ENCODE measurements at regions not wholly inside any gene's neighbourhood (a gene's known extent, or its start where the extent isn't known, plus 50 kb on each side); places are given as distances from the start of the nearest gene placed in this dataset.
"Not testable (repeated sequence)": the region's sequence is repeated elsewhere in the genome, so short reads cannot be mapped to it uniquely, and the experiment has no call there.

- no peak for DNase-seq (ENCODE audit: low read depth)
Measured at GRCh38 chr4:115648786-115649185, 535.4 kb upstream of the NDST4 start.

GRCh38 chr4:115629270-115629669, 515.9 kb upstream of the NDST4 start:
- DNase-seq (ENCODE audit: low read depth), result no peak

- DNase-seq (ENCODE audit: low read depth), result no peak
Measured at GRCh38 chr4:115609631-115610030, 496.2 kb upstream of the NDST4 start.

GRCh38 chr4:115607311-115607710, 493.9 kb upstream of the NDST4 start:
- DNase-seq (ENCODE audit: low read depth), result no peak

- DNase-seq (ENCODE audit: low read depth), result no peak
Measured at GRCh38 chr4:115596265-115597001, 483.0 kb upstream of the NDST4 start.

- no peak for DNase-seq (ENCODE audit: low read depth)
Measured at GRCh38 chr4:115580901-115581300, 467.5 kb upstream of the NDST4 start.

GRCh38 chr4:115575851-115576250, 462.4 kb upstream of the NDST4 start:
- no peak for DNase-seq (ENCODE audit: low read depth)

GRCh38 chr4:115562506-115562905, 449.1 kb upstream of the NDST4 start:
- DNase-seq (ENCODE audit: low read depth), result no peak

GRCh38 chr4:115548123-115548522, 434.7 kb upstream of the NDST4 start:
- no peak for DNase-seq (ENCODE audit: low read depth)

GRCh38 chr4:115537387-115537786, 424.0 kb upstream of the NDST4 start:
- DNase-seq (ENCODE audit: low read depth), result no peak

- no peak for DNase-seq (ENCODE audit: low read depth)
Measured at GRCh38 chr4:115529126-115529525, 415.7 kb upstream of the NDST4 start.

- not testable (repeated sequence) for DNase-seq (ENCODE audit: low read depth)
Measured at GRCh38 chr4:115519476-115519875, 406.1 kb upstream of the NDST4 start.

- DNase-seq (ENCODE audit: low read depth), result no peak
Measured at GRCh38 chr4:115515772-115516171, 402.4 kb upstream of the NDST4 start.

GRCh38 chr4:115515366-115515765, 401.9 kb upstream of the NDST4 start:
- DNase-seq (ENCODE audit: low read depth), result no peak

GRCh38 chr4:115514675-115515074, 401.3 kb upstream of the NDST4 start:
- no peak for DNase-seq (ENCODE audit: low read depth)

- no peak for DNase-seq (ENCODE audit: low read depth)
Measured at GRCh38 chr4:115505326-115505725, 391.9 kb upstream of the NDST4 start.

GRCh38 chr4:115501656-115502055, 388.2 kb upstream of the NDST4 start:
- DNase-seq (ENCODE audit: low read depth), result no peak

- DNase-seq (ENCODE audit: low read depth), result not testable (repeated sequence)
Measured at GRCh38 chr4:115493770-115494169, 380.4 kb upstream of the NDST4 start.

- no peak for DNase-seq (ENCODE audit: low read depth)
Measured at GRCh38 chr4:115491686-115492085, 378.3 kb upstream of the NDST4 start.

- DNase-seq (ENCODE audit: low read depth), result no peak
Measured at GRCh38 chr4:115489279-115489678, 375.9 kb upstream of the NDST4 start.

- no peak for DNase-seq (ENCODE audit: low read depth)
Measured at GRCh38 chr4:115485402-115485801, 372.0 kb upstream of the NDST4 start.

- no peak for DNase-seq (ENCODE audit: low read depth)
Measured at GRCh38 chr4:115484479-115484878, 371.1 kb upstream of the NDST4 start.

- no peak for DNase-seq (ENCODE audit: low read depth)
Measured at GRCh38 chr4:115470763-115471162, 357.3 kb upstream of the NDST4 start.

GRCh38 chr4:115459301-115459700, 345.9 kb upstream of the NDST4 start:
- not testable (repeated sequence) for DNase-seq (ENCODE audit: low read depth)
